K562 (cell line): ENCODE measurements at regions not wholly inside any gene's neighbourhood (a gene's known extent, or its start where the extent isn't known, plus 50 kb on each side); places are given as distances from the start of the nearest gene placed in this dataset.

Experiments used
- ATAC-seq: fragments of 200-7000 bp; cut with Tn5 transposase; 3 replicates; pipeline ENCODE4 v1.9.1; 2020; ENCODE audit warnings: moderate library complexity
- BruUV-seq: library from RNA; stranded (reverse); fragments of 400-500 nt; replicated peaks from 2 replicates; lab custom pipeline; 2021; lab: Mats Ljungman, UMichigan
- CTCF ChIA-PET: fragments of 300-600 bp; formaldehyde crosslinking; extraction: SDS; loops from one replicate; lab custom pipeline; 2021; ENCODE audit warnings: low intra/inter-chr PET ratio; lab: Yijun Ruan, JAX
- POLR2A ChIA-PET: fragments of 300-600, 350-650 bp; sonication (Branson Sonifier 250); formaldehyde crosslinking; extraction: SDS; loops from one replicate; lab custom pipeline; 2021; ENCODE audit warnings: antibody characterized with exemption, inconsistent platforms; lab: Yijun Ruan, JAX
- DNase-seq, 4 experiments: peaks; one replicate each; pipeline versions ENCODE4 v3.0.0 to v3.0.0-alpha.2; 2011 to 2018; ENCODE audit warnings: low spot score in 3 of 4, mixed read lengths in 3 of 4; ENCODE audit errors: extremely low read depth in 1 of 4
- FAIRE-seq: peaks from 2 replicates; lab custom pipeline; 2011; peaks lifted over from hg19 to GRCh38; lab: Jason Lieb, UNC
- H2AFZ ChIP-seq: 2 replicates; pipeline ENCODE4 v1.6.0; 2011; ENCODE audit warnings: low read depth, low read length, control low read depth, inconsistent platforms
- H3K27ac ChIP-seq: fragments of 200-600 bp; 3 replicates; pipeline ENCODE4 v1.8.0; 2011; ENCODE audit warnings: low read depth, mild to moderate bottlenecking, control low read depth, inconsistent platforms, low read length, moderate library complexity, mixed read lengths; ENCODE audit errors: extremely low read depth
- H3K27me3 ChIP-seq, 2 experiments: fragments of 300-600 bp in 1 of 2; 2 replicates in 1 of 2; 3 replicates in 1 of 2; pipeline versions ENCODE4 v1.6.0 to v1.8.0; 2011; ENCODE audit warnings: inconsistent platforms in 2 of 2, low read length in 2 of 2, mild to moderate bottlenecking in 1 of 2, mixed read lengths in 1 of 2, moderate library complexity in 1 of 2; ENCODE audit not compliant: control insufficient read depth in 2 of 2, insufficient read depth in 2 of 2
- H3K36me3 ChIP-seq: fragments of 300-600 bp; 3 replicates; pipeline ENCODE4 v1.8.0; 2011; ENCODE audit warnings: mild to moderate bottlenecking, low read length, inconsistent platforms; ENCODE audit not compliant: control insufficient read depth, insufficient read depth
- H3K4me1 ChIP-seq, 2 experiments: fragments of 200-600 bp in 1 of 2; replicated peaks in 1 of 2; 2 replicates in 1 of 2; 3 replicates in 1 of 2; pipeline versions ENCODE4 v1.5.1 to v1.8.0; 2011; ENCODE audit warnings: inconsistent platforms in 2 of 2, low read length in 2 of 2, mild to moderate bottlenecking in 1 of 2, mixed read lengths in 1 of 2, moderate library complexity in 1 of 2; ENCODE audit not compliant: control insufficient read depth in 2 of 2, insufficient read depth in 2 of 2
- H3K4me2 ChIP-seq: 2 replicates; pipeline ENCODE4 v1.6.1; 2011; ENCODE audit warnings: low read length, control low read depth, inconsistent platforms, mixed read lengths; ENCODE audit not compliant: insufficient read depth
- H3K4me3 ChIP-seq: fragments of 200-600 bp; sonication (generic), shearing (Covaris generic); 2 replicates; pipeline ENCODE4 v1.5.1; 2016; ENCODE audit warnings: control low read depth, inconsistent platforms
- H3K79me2 ChIP-seq: fragments of 200-600 bp; 3 replicates; pipeline ENCODE4 v1.8.0; 2011; ENCODE audit warnings: low read length, inconsistent platforms; ENCODE audit not compliant: control insufficient read depth, insufficient read depth
- H3K9ac ChIP-seq, 2 experiments: 2 replicates each; pipeline versions ENCODE4 v1.6.0 to v1.6.1; 2011; ENCODE audit warnings: low read depth in 2 of 2, low read length in 2 of 2, control low read depth in 1 of 2, inconsistent platforms in 1 of 2, mild to moderate bottlenecking in 1 of 2, mixed read lengths in 1 of 2; ENCODE audit not compliant: insufficient read depth in 1 of 2
- H3K9me1 ChIP-seq: one replicate; pipeline ENCODE4 v1.6.0; 2011; ENCODE audit warnings: inconsistent platforms, mild to moderate bottlenecking, low read length, moderate library complexity; ENCODE audit not compliant: control insufficient read depth, insufficient read depth
- H3K9me3 ChIP-seq: replicated peaks from 2 replicates; pipeline ENCODE4 v1.5.1; 2011; ENCODE audit warnings: low read depth, low read length, inconsistent platforms; ENCODE audit not compliant: control insufficient read depth, insufficient read depth
- H4K20me1 ChIP-seq: replicated peaks from 2 replicates; pipeline ENCODE4 v1.6.1; 2011; ENCODE audit warnings: low read length, inconsistent platforms, mixed read lengths; ENCODE audit not compliant: control insufficient read depth, insufficient read depth
- FOXA3 ChIP-seq, 2 experiments: fragments of 450-650 bp in 1 of 2; sonication (generic) in 1 of 2; formaldehyde crosslinking; IDR thresholded peaks in 1 of 2; conservative IDR thresholded peaks in 1 of 2; 2 replicates each; pipeline versions ENCODE4 v1.4.0 to v1.8.0; 2020 to 2022; ENCODE audit warnings: mild to moderate bottlenecking in 2 of 2, missing genetic modification reagents in 1 of 2
- MTA3 ChIP-seq: fragments of 450-650 bp; formaldehyde crosslinking; IDR thresholded peaks from 2 replicates; pipeline ENCODE4 v1.6.1; 2017; ENCODE audit warnings: mild to moderate bottlenecking, borderline replicate concordance
- NFE2L1 ChIP-seq: fragments of 450-650 bp; IDR thresholded peaks from 2 replicates; pipeline ENCODE4 v1.6.1; 2016; ENCODE audit warnings: missing genetic modification characterization, low read depth, mild to moderate bottlenecking, missing compliant biosample characterization, moderate library complexity, borderline replicate concordance
- RBM25 ChIP-seq: fragments of 200-400 bp; formaldehyde crosslinking; IDR thresholded peaks from 2 replicates; pipeline ENCODE4 v1.6.1; 2018; ENCODE audit warnings: low read length, low read depth, moderate library complexity; ENCODE audit not compliant: severe bottlenecking
- ZFP36 ChIP-seq: fragments of 150-350 bp; IDR thresholded peaks from 2 replicates; pipeline ENCODE4 v1.6.1; 2018; ENCODE audit warnings: low read length, low read depth; ENCODE audit not compliant: partially characterized antibody
- ZNF830 ChIP-seq: fragments of 250-450 bp; sonication (Bioruptor Pico); IDR thresholded peaks from 2 replicates; pipeline ENCODE4 v1.5.0; 2021; ENCODE audit warnings: mild to moderate bottlenecking
- ZSCAN32 ChIP-seq: fragments of 450-650 bp; formaldehyde crosslinking; IDR thresholded peaks from 2 replicates; pipeline ENCODE4 v1.4.0; 2020; ENCODE audit warnings: mild to moderate bottlenecking, moderate library complexity
- WGBS: fragments of 100-300 bp; shearing (Covaris generic); methylation state at CpG from one replicate; pipeline ENCODE4 v1.1.6; 2016; ENCODE audit warnings: low coverage, mixed read lengths; ENCODE audit not compliant: insufficient coverage; ENCODE audit errors: missing lambda C conversion rate; 5-methylcytosine and 5-hydroxymethylcytosine counted together
- in situ Hi-C: fragments of 300-500 bp; cut with MboI; formaldehyde crosslinking; loops from 4 replicates; pipeline ENCODE4 v1.15.0; 2018; ENCODE audit warnings: inconsistent platforms, mixed read lengths
- intact Hi-C: fragments of 100-400 bp; cut with micrococcal nuclease; formaldehyde crosslinking; loops from 2 replicates; pipeline ENCODE4 v1.14.2; 2022

- Histone ChIP-seq H3K79me2 (no peaks in the 10 kb centered on the region), H3K9me1 (no peaks in the 10 kb centered on the region), H2AFZ (no peak overlapping the region), H3K4me1 (no peaks in the 10 kb centered on the region), H3K9ac (no peak overlapping the region), H4K20me1 (no peaks in the 10 kb centered on the region), H3K4me3 (no peak overlapping the region), H3K4me2 (no peak overlapping the region), H3K9me3 (no peaks in the 10 kb centered on the region), H3K27me3 (no peaks in the 10 kb centered on the region; a peak in 2 of 5 replicates), H3K36me3 (no peaks in the 10 kb centered on the region), H3K27ac (no peak overlapping the region)
- ATAC-seq (no peak), DNase-seq (no peak), FAIRE-seq (no peak)
- CTCF ChIA-PET: no interaction called here
- WGBS: 0% methylated on average over 2 of the region's 2 CpGs
- intact Hi-C loops (no loop called here), in situ Hi-C loops (no loop called here)
- TF ChIP-seq ZSCAN32 (CRISPR knock-in tag) (no peak), NFE2L1 (tag) (no peak), RBM25 (peak; percentile 81), ZFP36 (peak; percentile 91), ZNF830 (CRISPR knock-in tag) (no peak), MTA3 (no peak), FOXA3 (CRISPR knock-in tag; conservative IDR thresholded peaks at IDR 0.05 in 1 of 2, IDR thresholded peaks at IDR 0.05 in 1 of 2) (no peak)
- POLR2A ChIA-PET: no interaction called here
- BruUV-seq: no TSS peak
These were observed 246.6 kb downstream of the TSHZ3 start for GRCh38 chr19:31102674-31103073.
